ENCODE measurements at regions not wholly inside any gene's neighbourhood (a gene's known extent, or its start where the extent isn't known, plus 50 kb on each side); places are given as distances from the start of the nearest gene placed in this dataset.

GRCh38 chr14:61953602-61954001 is 191.4 kb downstream of the SNAPC1 start:
- TF ChIP-seq, protein P1, sequence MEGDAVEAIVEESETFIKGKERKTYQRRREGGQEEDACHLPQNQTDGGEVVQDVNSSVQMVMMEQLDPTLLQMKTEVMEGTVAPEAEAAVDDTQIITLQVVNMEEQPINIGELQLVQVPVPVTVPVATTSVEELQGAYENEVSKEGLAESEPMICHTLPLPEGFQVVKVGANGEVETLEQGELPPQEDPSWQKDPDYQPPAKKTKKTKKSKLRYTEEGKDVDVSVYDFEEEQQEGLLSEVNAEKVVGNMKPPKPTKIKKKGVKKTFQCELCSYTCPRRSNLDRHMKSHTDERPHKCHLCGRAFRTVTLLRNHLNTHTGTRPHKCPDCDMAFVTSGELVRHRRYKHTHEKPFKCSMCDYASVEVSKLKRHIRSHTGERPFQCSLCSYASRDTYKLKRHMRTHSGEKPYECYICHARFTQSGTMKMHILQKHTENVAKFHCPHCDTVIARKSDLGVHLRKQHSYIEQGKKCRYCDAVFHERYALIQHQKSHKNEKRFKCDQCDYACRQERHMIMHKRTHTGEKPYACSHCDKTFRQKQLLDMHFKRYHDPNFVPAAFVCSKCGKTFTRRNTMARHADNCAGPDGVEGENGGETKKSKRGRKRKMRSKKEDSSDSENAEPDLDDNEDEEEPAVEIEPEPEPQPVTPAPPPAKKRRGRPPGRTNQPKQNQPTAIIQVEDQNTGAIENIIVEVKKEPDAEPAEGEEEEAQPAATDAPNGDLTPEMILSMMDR (IDR thresholded peaks at IDR 0.05; ENCODE audit: insufficient read depth, low read length, poor library complexity, severe bottlenecking): no peak
- TF ChIP-seq EZH2phosphoT487 (conservative IDR thresholded peaks at IDR 0.05; ENCODE audit: low read length): no peak

Measured in SU-DHL-6 (cell line).